ENCODE measurements at regions not wholly inside any gene's neighbourhood (a gene's known extent, or its start where the extent isn't known, plus 50 kb on each side); places are given as distances from the start of the nearest gene placed in this dataset.

DNA sequence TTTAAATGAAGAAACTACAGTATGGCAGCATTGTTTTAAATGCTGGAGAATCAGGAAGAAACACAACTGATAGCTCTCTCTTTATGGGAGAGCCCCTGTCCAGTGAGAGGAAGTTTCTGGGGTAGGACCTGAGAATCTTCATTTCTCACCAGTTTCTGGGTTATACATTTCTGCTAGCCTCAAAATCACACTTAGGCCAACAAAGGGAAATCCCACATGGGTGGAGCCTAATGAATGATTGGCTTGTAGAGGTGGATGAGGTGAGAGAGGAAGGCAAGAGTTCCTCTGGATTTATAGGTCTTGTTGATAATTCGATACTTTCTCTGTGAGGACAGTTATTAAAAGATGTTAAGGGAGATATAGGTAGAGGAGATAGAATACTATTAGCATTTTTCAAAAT lies 1397.3 kb upstream of the TENM4 start:
- no peaks in the 10 kb centered on the region for H3K27me3 ChIP-seq (replicated peaks in 1 of 4; ENCODE audit: control insufficient read depth in 3 of 4, extremely low read depth in 1 of 4, insufficient read depth in 3 of 4, low read length in 3 of 4)
- no peak overlapping the region for H2BK12ac ChIP-seq (ENCODE audit: low read depth, low read length)
- no peak overlapping the region for H3K56ac ChIP-seq (replicated peaks; ENCODE audit: insufficient read length, low read depth, low read length)
- H4K8ac ChIP-seq (ENCODE audit: extremely low read depth, insufficient read depth, low read length): no peak overlapping the region
- no peak overlapping the region for H2BK20ac ChIP-seq (ENCODE audit: low read length)
- no peak overlapping the region for H3K23ac ChIP-seq (ENCODE audit: insufficient read length)
- no peak overlapping the region for H4K5ac ChIP-seq (ENCODE audit: insufficient read length, low read depth, low read length)
- WGBS, 2 experiments (ENCODE audit: extremely low coverage in 1 of 2, insufficient coverage in 1 of 2, insufficient read length in 1 of 2, insufficient replicate concordance in 2 of 2, low coverage in 1 of 2, low lambda C conversion rate in 2 of 2, missing lambda C conversion rate in 1 of 2): 93% methylated on average over 1 of the region's 1 CpG; no CpG with 5 or more reads in 1 of the 2 experiments
- no peak for FAIRE-seq
- H3K36me3 ChIP-seq (ENCODE audit: control insufficient read depth in 2 of 4, insufficient read depth in 4 of 4, low read length in 3 of 4): no peaks in the 10 kb centered on the region
- H3K4me3 ChIP-seq (ENCODE audit: extremely low read depth in 1 of 4, insufficient read depth in 2 of 4, low read depth in 3 of 4, low read length in 4 of 4): no peak overlapping the region
- no peaks in the 10 kb centered on the region for H3K79me2 ChIP-seq (ENCODE audit: control insufficient read depth in 1 of 2, insufficient read depth in 2 of 2, low read length in 2 of 2)
- no peak overlapping the region for H3K9ac ChIP-seq (replicated peaks in 1 of 4; ENCODE audit: extremely low read depth in 1 of 4, low read depth in 3 of 4, low read length in 3 of 4)
- DNase-seq (ENCODE audit: low read depth in 1 of 2, low spot score in 2 of 2): no peak
- no peak overlapping the region for H3K4me2 ChIP-seq (ENCODE audit: insufficient read depth in 1 of 2, low read depth in 2 of 2, low read length in 2 of 2)
- H3K4me1 ChIP-seq (replicated peaks in 1 of 4; ENCODE audit: control insufficient read depth in 3 of 4, insufficient read depth in 4 of 4, low read length in 3 of 4): no peaks in the 10 kb centered on the region
- H3K18ac ChIP-seq (ENCODE audit: extremely low read depth, low read length): no peak overlapping the region
- H3K9me3 ChIP-seq (ENCODE audit: insufficient read depth in 2 of 2, low read depth in 1 of 2, low read length in 1 of 2): no peaks in the 10 kb centered on the region
- ChIA-PET CTCF (ENCODE audit: partially characterized antibody) (no interaction called here), POLR2A (ENCODE audit: partially characterized antibody) (no interaction called here)
- no peak overlapping the region for H2BK5ac ChIP-seq (ENCODE audit: low read depth, low read length)
- H3K23me2 ChIP-seq (ENCODE audit: low read depth, low read length): no peaks in the 10 kb centered on the region
- no peak overlapping the region for H3K27ac ChIP-seq (ENCODE audit: low read depth, low read length)
- H4K91ac ChIP-seq (replicated peaks; ENCODE audit: insufficient read length, low read length): no peak overlapping the region
- H3K14ac ChIP-seq (ENCODE audit: insufficient read length): no peak overlapping the region
- 0 out of 2 replicates have a peak overlapping the region, but pooled peaks have one; percentile 59 for H2AFZ ChIP-seq (ENCODE audit: low read length)
- no peaks in the 10 kb centered on the region for H3K79me1 ChIP-seq (ENCODE audit: low read depth, low read length)
- no peak overlapping the region for H2BK15ac ChIP-seq (ENCODE audit: low read length)
- no peak overlapping the region for H3K4ac ChIP-seq (replicated peaks; ENCODE audit: insufficient read length, low read depth, low read length)
- H4K20me1 ChIP-seq (replicated peaks in 1 of 2; ENCODE audit: control insufficient read depth in 1 of 2, insufficient read depth in 2 of 2, low read length in 2 of 2): no peaks in the 10 kb centered on the region
- no peak overlapping the region for H2BK120ac ChIP-seq (replicated peaks; ENCODE audit: low read depth, low read length)
- no peak overlapping the region for H2AK5ac ChIP-seq (ENCODE audit: low read depth, low read length)
- TF ChIP-seq, protein P1, sequence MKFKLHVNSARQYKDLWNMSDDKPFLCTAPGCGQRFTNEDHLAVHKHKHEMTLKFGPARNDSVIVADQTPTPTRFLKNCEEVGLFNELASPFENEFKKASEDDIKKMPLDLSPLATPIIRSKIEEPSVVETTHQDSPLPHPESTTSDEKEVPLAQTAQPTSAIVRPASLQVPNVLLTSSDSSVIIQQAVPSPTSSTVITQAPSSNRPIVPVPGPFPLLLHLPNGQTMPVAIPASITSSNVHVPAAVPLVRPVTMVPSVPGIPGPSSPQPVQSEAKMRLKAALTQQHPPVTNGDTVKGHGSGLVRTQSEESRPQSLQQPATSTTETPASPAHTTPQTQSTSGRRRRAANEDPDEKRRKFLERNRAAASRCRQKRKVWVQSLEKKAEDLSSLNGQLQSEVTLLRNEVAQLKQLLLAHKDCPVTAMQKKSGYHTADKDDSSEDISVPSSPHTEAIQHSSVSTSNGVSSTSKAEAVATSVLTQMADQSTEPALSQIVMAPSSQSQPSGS (IDR thresholded peaks at IDR 0.05; ENCODE audit: low read length): no peak
- TF ChIP-seq RNF2 (IDR thresholded peaks at IDR 0.05; ENCODE audit: borderline replicate concordance, low read depth, low read length, missing control alignments, poor library complexity, severe bottlenecking): no peak
- TF ChIP-seq RAD21 (IDR thresholded peaks at IDR 0.05 in 1 of 2, conservative IDR thresholded peaks at IDR 0.05 in 1 of 2; ENCODE audit: low read depth in 2 of 2, low read length in 2 of 2): no peak
- TF ChIP-seq CEBPB (IDR thresholded peaks at IDR 0.05; ENCODE audit: low read depth, low read length): no peak
- TF ChIP-seq, protein P2, sequence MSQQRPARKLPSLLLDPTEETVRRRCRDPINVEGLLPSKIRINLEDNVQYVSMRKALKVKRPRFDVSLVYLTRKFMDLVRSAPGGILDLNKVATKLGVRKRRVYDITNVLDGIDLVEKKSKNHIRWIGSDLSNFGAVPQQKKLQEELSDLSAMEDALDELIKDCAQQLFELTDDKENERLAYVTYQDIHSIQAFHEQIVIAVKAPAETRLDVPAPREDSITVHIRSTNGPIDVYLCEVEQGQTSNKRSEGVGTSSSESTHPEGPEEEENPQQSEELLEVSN (IDR thresholded peaks at IDR 0.05): no peak
- TF ChIP-seq SP2 (IDR thresholded peaks at IDR 0.05; ENCODE audit: low read length): no peak
- TF ChIP-seq, protein P3, sequence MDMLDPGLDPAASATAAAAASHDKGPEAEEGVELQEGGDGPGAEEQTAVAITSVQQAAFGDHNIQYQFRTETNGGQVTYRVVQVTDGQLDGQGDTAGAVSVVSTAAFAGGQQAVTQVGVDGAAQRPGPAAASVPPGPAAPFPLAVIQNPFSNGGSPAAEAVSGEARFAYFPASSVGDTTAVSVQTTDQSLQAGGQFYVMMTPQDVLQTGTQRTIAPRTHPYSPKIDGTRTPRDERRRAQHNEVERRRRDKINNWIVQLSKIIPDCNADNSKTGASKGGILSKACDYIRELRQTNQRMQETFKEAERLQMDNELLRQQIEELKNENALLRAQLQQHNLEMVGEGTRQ (IDR thresholded peaks at IDR 0.05; ENCODE audit: low read length): no peak
- no peak for TF ChIP-seq POLR2A (IDR thresholded peaks at IDR 0.05; ENCODE audit: control extremely low read depth in 1 of 2, low read depth in 2 of 2, low read length in 2 of 2)
- TF ChIP-seq RBBP5 (IDR thresholded peaks at IDR 0.05; ENCODE audit: borderline replicate concordance, low read depth, low read length): no peak
- TF ChIP-seq NANOG (IDR thresholded peaks at IDR 0.05; ENCODE audit: insufficient read depth, low read depth, low read length, poor library complexity, severe bottlenecking): no peak
- TF ChIP-seq GTF2F1 (IDR thresholded peaks at IDR 0.05; ENCODE audit: borderline replicate concordance, low read depth, low read length): no peak

All from H1 (cell line).